K562 (cell line): ENCODE measurements at regions not wholly inside any gene's neighbourhood (a gene's known extent, or its start where the extent isn't known, plus 50 kb on each side); places are given as distances from the start of the nearest gene placed in this dataset.

Source experiments
- DNMT1 ChIP-seq: fragments of 450-650 bp; IDR thresholded peaks from 2 replicates; pipeline ENCODE4 v1.6.1; 2016; ENCODE audit warnings: antibody characterized with exemption, mild to moderate bottlenecking
- ELF4 ChIP-seq: fragments of 450-650 bp; formaldehyde crosslinking; IDR thresholded peaks from 2 replicates; pipeline ENCODE4 v1.4.0; 2022; ENCODE audit warnings: missing genetic modification characterization
- EP300 ChIP-seq: IDR thresholded peaks from 2 replicates; pipeline ENCODE4 v1.6.1; 2012; ENCODE audit warnings: low read length, improper control_type of control experiment
- HDAC3 ChIP-seq: fragments of 450-650 bp; IDR thresholded peaks from 2 replicates; pipeline ENCODE4 v1.6.1; 2018; ENCODE audit warnings: borderline replicate concordance, mild to moderate bottlenecking, moderate library complexity; ENCODE audit not compliant: partially characterized antibody
- MTF1 ChIP-seq: fragments of 250-450 bp; sonication (Bioruptor Pico); IDR thresholded peaks from 2 replicates; pipeline ENCODE4 v1.9.0; 2021; ENCODE audit warnings: moderate library complexity, mild to moderate bottlenecking, inconsistent platforms, borderline replicate concordance
- NCOR1 ChIP-seq: fragments of 450-650 bp; IDR thresholded peaks from 2 replicates; pipeline ENCODE4 v1.6.1; 2016; ENCODE audit warnings: mild to moderate bottlenecking, moderate library complexity
- NFXL1 ChIP-seq: fragments of 450-650 bp; formaldehyde crosslinking; IDR thresholded peaks from 2 replicates; pipeline ENCODE4 v1.4.0; 2021; ENCODE audit warnings: mild to moderate bottlenecking
- POLR2A ChIP-seq: fragments of 450-650 bp; conservative IDR thresholded peaks from 2 replicates; pipeline ENCODE4 v1.6.1; 2016
- RCOR1 ChIP-seq, 2 experiments: IDR thresholded peaks; 2 replicates each; pipeline ENCODE4 v1.6.1; 2012; ENCODE audit warnings: low read depth in 2 of 2, low read length in 2 of 2, borderline replicate concordance in 1 of 2, improper control_type of control experiment in 1 of 2
- ZNF316 ChIP-seq: fragments of 450-650 bp; IDR thresholded peaks from 2 replicates; pipeline ENCODE4 v1.6.1; 2016
- TF ChIP-seq, protein P1 (sequence below), 3 experiments: IDR thresholded peaks in 2 of 3; conservative IDR thresholded peaks in 1 of 3; 2 replicates each; pipeline ENCODE4 v1.5.1; 2011 to 2012; ENCODE audit warnings: low read length in 3 of 3, mild to moderate bottlenecking in 3 of 3, control low read depth in 2 of 3, improper control_type of control experiment in 1 of 3, inconsistent platforms in 1 of 3, low read depth in 1 of 3, mixed read lengths in 1 of 3, moderate library complexity in 1 of 3; ENCODE audit not compliant: insufficient read depth in 2 of 3

DNA sequence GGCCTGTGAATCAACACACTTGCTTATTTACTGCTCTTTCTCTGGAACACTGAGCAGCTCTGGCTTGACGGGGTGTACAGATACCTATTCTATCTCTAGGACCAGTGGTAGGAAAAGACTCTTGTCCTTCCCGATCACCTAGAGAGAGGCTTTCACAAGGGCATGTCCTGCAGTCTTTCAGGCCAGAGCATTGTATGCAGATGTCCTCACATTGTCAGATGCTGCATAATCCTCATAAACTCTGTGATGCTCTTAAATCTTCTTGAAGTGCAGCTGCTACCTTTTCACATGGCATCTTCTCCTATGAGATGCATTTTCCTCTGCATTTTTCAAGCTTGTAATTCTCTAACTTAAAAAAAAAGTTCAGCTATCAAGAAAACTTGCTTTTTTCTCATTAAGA, 369.4 kb downstream of the OLFM4 start:
- no peak for TF ChIP-seq RCOR1 (IDR thresholded peaks at IDR 0.05; ENCODE audit: borderline replicate concordance in 1 of 2, low read depth in 2 of 2, low read length in 2 of 2)
- TF ChIP-seq ELF4: no peak
- TF ChIP-seq POLR2A: no peak
- TF ChIP-seq, protein P1, sequence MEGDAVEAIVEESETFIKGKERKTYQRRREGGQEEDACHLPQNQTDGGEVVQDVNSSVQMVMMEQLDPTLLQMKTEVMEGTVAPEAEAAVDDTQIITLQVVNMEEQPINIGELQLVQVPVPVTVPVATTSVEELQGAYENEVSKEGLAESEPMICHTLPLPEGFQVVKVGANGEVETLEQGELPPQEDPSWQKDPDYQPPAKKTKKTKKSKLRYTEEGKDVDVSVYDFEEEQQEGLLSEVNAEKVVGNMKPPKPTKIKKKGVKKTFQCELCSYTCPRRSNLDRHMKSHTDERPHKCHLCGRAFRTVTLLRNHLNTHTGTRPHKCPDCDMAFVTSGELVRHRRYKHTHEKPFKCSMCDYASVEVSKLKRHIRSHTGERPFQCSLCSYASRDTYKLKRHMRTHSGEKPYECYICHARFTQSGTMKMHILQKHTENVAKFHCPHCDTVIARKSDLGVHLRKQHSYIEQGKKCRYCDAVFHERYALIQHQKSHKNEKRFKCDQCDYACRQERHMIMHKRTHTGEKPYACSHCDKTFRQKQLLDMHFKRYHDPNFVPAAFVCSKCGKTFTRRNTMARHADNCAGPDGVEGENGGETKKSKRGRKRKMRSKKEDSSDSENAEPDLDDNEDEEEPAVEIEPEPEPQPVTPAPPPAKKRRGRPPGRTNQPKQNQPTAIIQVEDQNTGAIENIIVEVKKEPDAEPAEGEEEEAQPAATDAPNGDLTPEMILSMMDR (IDR thresholded peaks at IDR 0.05 in 2 of 3, conservative IDR thresholded peaks at IDR 0.05 in 1 of 3; ENCODE audit: insufficient read depth in 2 of 3, low read depth in 1 of 3, low read length in 3 of 3): no peak
- no peak for TF ChIP-seq ZNF316
- TF ChIP-seq NFXL1: no peak
- TF ChIP-seq EP300: no peak
- no peak for TF ChIP-seq HDAC3
- TF ChIP-seq DNMT1: no peak
- TF ChIP-seq NCOR1: no peak
- TF ChIP-seq MTF1 (CRISPR knock-in tag): no peak
